ENCODE measurements at regions not wholly inside any gene's neighbourhood (a gene's known extent, or its start where the extent isn't known, plus 50 kb on each side); places are given as distances from the start of the nearest gene placed in this dataset.

- DNase-seq: no peak
- no peak overlapping the region for H3K4me3 Mint-ChIP-seq
- no peak overlapping the region for H3K27ac Mint-ChIP-seq
- peaks cover 4% of the 10 kb centered on the region for H3K27me3 Mint-ChIP-seq
- no peaks in the 10 kb centered on the region for H3K36me3 Mint-ChIP-seq (ENCODE audit: low read depth)
- POLR2A ChIA-PET: no interaction called here
- CTCF ChIA-PET: no interaction called here
- H3K9me3 Mint-ChIP-seq: no peaks in the 10 kb centered on the region
- H3K4me1 Mint-ChIP-seq: no peaks in the 10 kb centered on the region
Observed at GRCh38 chr2:45128580-45128997, 119.3 kb upstream of the SIX2 start.

- DNase-seq: no peak
- no peaks in the 10 kb centered on the region for H3K9me3 Mint-ChIP-seq
- ChIA-PET CTCF (no interaction called here), POLR2A (no interaction called here)
- no peak overlapping the region for H3K27ac Mint-ChIP-seq
- H3K4me1 Mint-ChIP-seq: no peaks in the 10 kb centered on the region
- no peaks in the 10 kb centered on the region for H3K36me3 Mint-ChIP-seq (ENCODE audit: low read depth)
- H3K27me3 Mint-ChIP-seq: no peaks in the 10 kb centered on the region
- no peak overlapping the region for H3K4me3 Mint-ChIP-seq
Observed at GRCh38 chr2:45127891-45128290, 118.6 kb upstream of the SIX2 start.

- H3K27ac Mint-ChIP-seq: no peak overlapping the region
- no peaks in the 10 kb centered on the region for H3K27me3 Mint-ChIP-seq
- CTCF ChIA-PET: no interaction called here
- POLR2A ChIA-PET: no interaction called here
- H3K36me3 Mint-ChIP-seq (ENCODE audit: low read depth): no peaks in the 10 kb centered on the region
- no peaks in the 10 kb centered on the region for H3K4me1 Mint-ChIP-seq
- H3K9me3 Mint-ChIP-seq: no peaks in the 10 kb centered on the region
- H3K4me3 Mint-ChIP-seq: no peak overlapping the region
- DNase-seq: no peak
Observed at GRCh38 chr2:45127321-45127720, 118.1 kb upstream of the SIX2 start.

- Mint-ChIP-seq H3K36me3 (ENCODE audit: low read depth) (no peaks in the 10 kb centered on the region), H3K4me3 (no peak overlapping the region), H3K9me3 (no peaks in the 10 kb centered on the region), H3K27ac (no peak overlapping the region), H3K27me3 (peaks cover under 1% of the 10 kb centered on the region), H3K4me1 (no peaks in the 10 kb centered on the region)
- POLR2A ChIA-PET: no interaction called here
- no peak for DNase-seq
- CTCF ChIA-PET: interaction anchor here (0.7 kb wide), 1 partner anchor 214 kb away, joined by 3 read pairs; no protein-coding TSS in a partner anchor
Observed at GRCh38 chr2:45125232-45125631, 116.0 kb upstream of the SIX2 start.

DNA sequence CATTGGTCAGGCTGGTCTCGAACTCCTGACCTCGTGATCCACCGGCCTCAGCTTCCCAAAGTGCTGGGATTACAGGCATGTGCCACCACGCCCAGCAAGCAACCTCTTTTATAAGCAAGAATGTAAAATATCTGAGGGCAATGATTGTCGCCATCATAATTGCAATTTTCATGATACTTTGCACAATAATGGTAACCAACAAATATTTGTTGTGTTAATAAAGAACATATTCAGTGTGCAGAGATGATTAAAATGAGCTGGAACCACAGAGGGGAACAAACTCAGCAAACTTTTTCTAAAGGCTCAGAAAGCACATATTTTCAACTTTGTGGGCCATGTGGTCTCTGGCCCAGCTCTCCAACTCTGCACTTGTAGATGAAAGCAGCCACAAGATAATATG lies 115.2 kb upstream of the SIX2 start:
- no peaks in the 10 kb centered on the region for H3K4me1 Mint-ChIP-seq
- POLR2A ChIA-PET: no interaction called here
- H3K4me3 Mint-ChIP-seq: no peak overlapping the region
- no peak for DNase-seq
- no peak overlapping the region for H3K27ac Mint-ChIP-seq
- no peaks in the 10 kb centered on the region for H3K9me3 Mint-ChIP-seq
- H3K36me3 Mint-ChIP-seq (ENCODE audit: low read depth): no peaks in the 10 kb centered on the region
- CTCF ChIA-PET: no interaction called here
- H3K27me3 Mint-ChIP-seq: peaks cover 4% of the 10 kb centered on the region

DNA sequence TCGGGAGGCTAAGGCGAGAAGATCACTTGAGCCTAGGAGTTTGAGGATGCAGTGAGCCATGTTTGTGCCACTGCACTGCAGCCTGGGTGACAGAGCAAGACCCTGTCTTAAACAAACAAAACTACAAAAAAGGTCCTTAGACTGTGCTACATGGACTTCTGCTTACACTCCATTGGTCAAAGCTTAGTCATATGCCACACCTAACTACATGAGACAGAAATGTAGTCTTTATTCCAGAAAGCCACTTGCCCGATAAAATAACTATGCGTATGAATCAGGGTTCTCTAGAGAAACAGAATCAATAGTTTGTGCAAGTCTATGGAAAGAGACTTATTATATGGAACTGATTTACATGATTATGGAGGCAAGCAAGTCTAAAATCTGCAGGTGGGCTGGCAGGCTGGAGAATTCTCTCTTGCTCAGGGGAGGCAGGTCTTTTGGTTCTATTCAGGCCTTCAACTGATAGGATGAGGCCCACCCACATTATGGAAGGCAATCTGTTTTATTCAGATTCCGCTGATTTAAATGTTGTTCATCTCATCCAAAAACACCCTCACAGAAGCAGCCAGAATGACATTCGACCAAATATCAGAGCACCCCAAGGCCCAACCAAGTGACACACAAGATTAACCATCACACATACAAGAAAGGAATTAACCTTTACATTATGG lies 114.4 kb upstream of the SIX2 start:
- no peak overlapping the region for H3K4me3 Mint-ChIP-seq
- ChIA-PET CTCF (no interaction called here), POLR2A (no interaction called here)
- no peaks in the 10 kb centered on the region for H3K9me3 Mint-ChIP-seq
- no peaks in the 10 kb centered on the region for H3K4me1 Mint-ChIP-seq
- H3K27me3 Mint-ChIP-seq: peaks cover 4% of the 10 kb centered on the region
- H3K36me3 Mint-ChIP-seq (ENCODE audit: low read depth): no peaks in the 10 kb centered on the region
- DNase-seq: no peak
- H3K27ac Mint-ChIP-seq: no peak overlapping the region

GRCh38 chr2:45123065-45123464 lies 113.8 kb upstream of the SIX2 start:
- CTCF ChIA-PET: no interaction called here
- no peak overlapping the region for H3K4me3 Mint-ChIP-seq
- no peaks in the 10 kb centered on the region for H3K9me3 Mint-ChIP-seq
- POLR2A ChIA-PET: no interaction called here
- H3K27me3 Mint-ChIP-seq: peaks cover 7% of the 10 kb centered on the region
- no peak overlapping the region for H3K27ac Mint-ChIP-seq
- no peaks in the 10 kb centered on the region for H3K4me1 Mint-ChIP-seq
- no peaks in the 10 kb centered on the region for H3K36me3 Mint-ChIP-seq (ENCODE audit: low read depth)
- DNase-seq: no peak

GRCh38 chr2:45121236-45121927 lies 112.1 kb upstream of the SIX2 start:
- Mint-ChIP-seq H3K27ac (no peak overlapping the region), H3K36me3 (ENCODE audit: low read depth) (no peaks in the 10 kb centered on the region), H3K9me3 (no peaks in the 10 kb centered on the region), H3K4me1 (no peaks in the 10 kb centered on the region), H3K4me3 (no peak overlapping the region), H3K27me3 (peaks cover 7% of the 10 kb centered on the region)
- no peak for DNase-seq
- POLR2A ChIA-PET: no interaction called here
- CTCF ChIA-PET: no interaction called here

DNA sequence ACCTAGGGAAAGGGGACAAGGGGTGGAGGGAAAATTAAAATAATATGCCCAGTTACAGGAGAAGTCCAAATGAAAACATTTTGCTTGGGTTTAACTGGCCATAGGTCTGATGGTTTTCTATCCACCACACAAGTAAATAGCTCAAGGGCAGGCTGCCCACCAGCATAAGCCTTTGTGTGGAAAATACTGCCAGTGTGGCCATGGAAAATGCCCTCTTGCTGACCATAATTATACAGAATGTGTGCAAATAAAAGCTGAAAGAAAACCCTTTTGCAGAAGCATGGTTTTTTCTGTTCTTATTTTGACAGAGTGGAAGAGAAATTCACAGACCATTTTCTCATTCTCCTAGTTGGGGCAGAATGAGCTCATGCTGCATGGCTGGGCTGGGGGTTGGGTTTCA lies 111.3 kb upstream of the SIX2 start:
- no peak overlapping the region for H3K27ac Mint-ChIP-seq
- H3K36me3 Mint-ChIP-seq (ENCODE audit: low read depth): no peaks in the 10 kb centered on the region
- POLR2A ChIA-PET: no interaction called here
- no peak overlapping the region for H3K4me3 Mint-ChIP-seq
- peaks cover 7% of the 10 kb centered on the region for H3K27me3 Mint-ChIP-seq
- CTCF ChIA-PET: no interaction called here
- H3K9me3 Mint-ChIP-seq: no peaks in the 10 kb centered on the region
- DNase-seq: no peak
- no peaks in the 10 kb centered on the region for H3K4me1 Mint-ChIP-seq

DNA sequence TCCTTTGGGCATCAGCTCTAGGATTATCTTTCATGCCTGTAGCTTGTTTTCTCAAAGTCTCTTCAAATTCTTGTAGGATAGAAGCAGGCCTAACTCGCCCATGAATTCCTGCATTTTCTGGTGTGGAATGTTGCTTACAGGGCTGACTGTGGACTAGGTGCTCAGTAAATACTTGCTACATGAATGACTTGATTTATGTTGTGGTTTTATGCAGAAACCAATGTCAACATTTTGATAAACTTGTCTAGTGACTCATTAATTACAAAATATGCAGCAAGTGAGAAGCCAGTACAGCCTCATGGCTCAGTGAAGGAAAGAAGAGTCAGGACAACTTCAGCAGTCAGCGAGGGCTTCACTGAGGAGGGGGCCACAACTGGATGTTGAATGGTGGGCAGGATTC lies 110.6 kb upstream of the SIX2 start:
- CTCF ChIA-PET: no interaction called here
- H3K9me3 Mint-ChIP-seq: no peaks in the 10 kb centered on the region
- POLR2A ChIA-PET: no interaction called here
- H3K36me3 Mint-ChIP-seq (ENCODE audit: low read depth): no peaks in the 10 kb centered on the region
- H3K27ac Mint-ChIP-seq: no peak overlapping the region
- no peaks in the 10 kb centered on the region for H3K4me1 Mint-ChIP-seq
- H3K27me3 Mint-ChIP-seq: peaks cover 7% of the 10 kb centered on the region
- H3K4me3 Mint-ChIP-seq: no peak overlapping the region
- DNase-seq: no peak

GRCh38 chr2:45119038-45119437 lies 109.8 kb upstream of the SIX2 start:
- CTCF ChIA-PET: no interaction called here
- peaks cover 7% of the 10 kb centered on the region for H3K27me3 Mint-ChIP-seq
- POLR2A ChIA-PET: no interaction called here
- H3K9me3 Mint-ChIP-seq: no peaks in the 10 kb centered on the region
- no peak overlapping the region for H3K27ac Mint-ChIP-seq
- no peak overlapping the region for H3K4me3 Mint-ChIP-seq
- H3K4me1 Mint-ChIP-seq: no peaks in the 10 kb centered on the region
- DNase-seq: no peak
- H3K36me3 Mint-ChIP-seq (ENCODE audit: low read depth): no peaks in the 10 kb centered on the region

GRCh38 chr2:45117383-45117782 lies 108.1 kb upstream of the SIX2 start:
- no peak overlapping the region for H3K4me3 Mint-ChIP-seq
- POLR2A ChIA-PET: no interaction called here
- H3K36me3 Mint-ChIP-seq (ENCODE audit: low read depth): no peaks in the 10 kb centered on the region
- CTCF ChIA-PET: no interaction called here
- H3K4me1 Mint-ChIP-seq: no peaks in the 10 kb centered on the region
- no peaks in the 10 kb centered on the region for H3K9me3 Mint-ChIP-seq
- no peak for DNase-seq
- H3K27me3 Mint-ChIP-seq: peaks cover 7% of the 10 kb centered on the region
- H3K27ac Mint-ChIP-seq: no peak overlapping the region

- H3K27me3 Mint-ChIP-seq: peaks cover 8% of the 10 kb centered on the region
- no peak overlapping the region for H3K4me3 Mint-ChIP-seq
- H3K9me3 Mint-ChIP-seq: no peaks in the 10 kb centered on the region
- DNase-seq: no peak
- H3K4me1 Mint-ChIP-seq: no peaks in the 10 kb centered on the region
- H3K27ac Mint-ChIP-seq: no peak overlapping the region
- H3K36me3 Mint-ChIP-seq (ENCODE audit: low read depth): no peaks in the 10 kb centered on the region
- ChIA-PET CTCF (no interaction called here), POLR2A (no interaction called here)
Observed at GRCh38 chr2:45115181-45115580, 105.9 kb upstream of the SIX2 start.

DNA sequence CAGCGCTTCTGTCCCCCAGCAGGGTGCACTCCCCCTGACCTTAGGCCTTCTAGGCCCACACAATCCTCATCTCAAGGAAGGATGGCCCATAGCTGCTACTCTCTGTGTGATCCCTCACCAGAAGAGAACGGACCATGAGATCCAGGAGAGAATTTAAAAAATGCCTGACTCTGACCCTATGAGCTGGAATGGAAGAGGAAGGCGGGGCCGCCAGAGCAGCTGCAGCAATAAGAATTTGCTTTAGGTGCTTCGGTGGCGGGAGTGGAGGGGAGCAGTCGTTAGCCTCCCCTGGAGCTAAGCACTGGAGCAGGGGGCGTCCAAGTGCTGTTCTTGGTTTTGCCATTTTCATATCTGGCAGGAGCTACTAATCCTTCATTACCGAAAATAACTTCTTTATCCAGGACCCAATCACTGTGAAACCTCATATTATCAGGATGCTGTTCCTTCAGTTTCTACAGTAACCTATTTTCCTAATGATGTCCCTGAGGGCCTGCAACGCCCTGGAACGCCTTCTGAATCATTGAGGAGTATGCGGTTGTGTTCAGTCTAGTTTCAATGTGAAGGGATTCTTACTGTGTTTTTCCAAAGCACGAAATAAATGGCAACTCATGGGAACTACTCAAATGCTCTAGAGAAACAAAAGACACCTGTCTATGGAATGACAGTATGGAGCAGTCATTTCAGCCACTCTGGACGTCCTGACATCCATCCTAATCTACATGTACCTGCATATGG lies 105.1 kb upstream of the SIX2 start:
- Mint-ChIP-seq H3K27ac (no peak overlapping the region), H3K4me3 (no peak overlapping the region)
- CTCF ChIA-PET: no interaction called here

More for the DNA sequence above, 105.1 kb upstream of the SIX2 start:
- Mint-ChIP-seq H3K36me3 (ENCODE audit: low read depth) (no peaks in the 10 kb centered on the region), H3K27me3 (peaks cover 5% of the 10 kb centered on the region), H3K4me1 (no peaks in the 10 kb centered on the region), H3K9me3 (no peaks in the 10 kb centered on the region)
- POLR2A ChIA-PET: no interaction called here
- DNase-seq: no peak
